GM18873 (cell line): ENCODE measurements at regions not wholly inside any gene's neighbourhood (a gene's known extent, or its start where the extent isn't known, plus 50 kb on each side); places are given as distances from the start of the nearest gene placed in this dataset.

Experiments used
- ATAC-seq: cut with Tn5 transposase; IDR thresholded peaks from one replicate; pipeline ENCODE4 v1.9.1; 2021; ENCODE audit warnings: mild to moderate bottlenecking, moderate library complexity, moderate number of reproducible peaks; ENCODE audit not compliant: unreplicated experiment, low FRiP score

DNA sequence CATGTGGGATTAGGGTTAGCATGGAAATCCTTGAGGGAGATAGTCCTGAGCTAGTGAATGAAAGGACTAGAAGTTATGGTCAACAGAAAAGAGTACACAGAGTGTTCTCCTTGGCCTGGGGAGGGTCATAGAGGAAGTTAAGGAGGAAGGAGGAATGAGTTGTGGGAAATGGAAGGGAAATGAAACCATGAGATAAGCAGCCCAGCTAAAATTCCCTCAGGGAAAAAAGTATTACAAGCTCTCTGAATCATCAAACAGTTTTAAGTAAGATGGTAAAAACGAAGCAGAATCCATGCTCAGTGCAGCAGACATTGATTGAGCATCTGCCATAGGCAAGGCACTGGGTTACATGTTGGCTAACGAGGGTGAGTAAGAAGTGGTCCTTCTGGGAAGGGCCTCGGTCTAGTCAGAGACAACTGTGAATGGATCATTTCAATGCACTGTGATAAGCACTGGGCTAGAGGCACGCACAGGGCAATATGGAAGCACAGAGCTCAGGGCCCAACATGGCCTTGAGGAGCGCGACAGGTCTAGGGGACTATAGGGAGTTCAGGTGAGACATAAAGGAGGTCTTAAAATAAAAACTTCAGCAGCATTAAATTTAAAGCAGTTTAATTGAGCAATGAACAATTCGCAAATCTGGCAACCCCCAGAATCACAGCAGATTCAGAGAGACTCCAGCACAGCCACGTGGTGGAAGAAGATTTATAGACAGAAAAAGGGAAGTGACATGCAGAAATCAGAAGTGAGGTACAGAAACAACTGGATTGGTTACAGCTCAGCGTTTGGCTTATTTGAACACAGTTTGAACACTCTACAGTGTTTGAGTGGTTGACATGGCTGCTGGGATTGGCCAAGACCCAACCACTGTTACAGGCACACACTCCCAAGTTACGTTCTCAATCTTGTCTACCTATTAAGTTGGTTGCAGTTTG lies 219.5 kb downstream of the HLX start:
- no peak for ATAC-seq

DNA sequence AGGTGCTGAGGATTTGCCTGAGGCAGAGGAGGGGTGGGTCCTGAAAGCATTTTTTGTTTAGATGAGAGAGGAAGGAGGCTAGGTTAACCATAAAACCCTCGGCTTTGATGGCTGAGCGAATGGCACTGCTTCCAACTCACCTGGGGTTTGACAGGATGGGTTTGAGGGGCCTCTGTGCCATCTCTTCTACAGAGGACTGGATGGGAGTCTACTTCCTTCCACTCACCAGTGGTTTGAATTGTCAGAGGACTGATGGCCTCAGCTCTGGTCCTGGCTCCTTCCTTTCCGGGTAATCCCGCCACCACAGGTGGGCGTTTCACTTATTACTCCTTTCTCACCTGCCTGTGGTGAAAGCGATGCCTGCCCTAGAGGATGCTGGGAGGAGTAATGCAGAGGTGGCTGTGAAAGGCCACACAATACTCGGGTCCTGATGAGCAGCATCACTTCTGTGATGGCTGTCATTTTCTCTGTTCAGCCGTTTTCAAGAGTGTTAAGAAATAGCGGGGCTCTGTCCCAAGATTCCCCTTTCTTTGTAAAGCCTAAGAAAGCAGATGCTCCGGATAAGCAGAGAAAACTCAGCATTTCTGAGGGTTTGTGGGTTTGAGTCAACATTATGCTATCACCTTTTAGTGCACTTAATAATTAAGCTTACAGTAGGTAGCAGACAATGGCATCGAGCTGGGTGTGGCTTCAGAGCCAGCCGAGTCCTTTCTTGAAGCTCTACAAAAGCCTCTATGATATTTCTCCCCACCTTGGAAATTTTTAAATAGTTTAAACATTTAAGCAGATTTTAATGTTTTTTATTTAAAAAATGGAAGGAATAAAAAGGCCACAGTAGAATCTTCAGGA lies 220.7 kb downstream of the HLX start:
- ATAC-seq: no peak

DNA sequence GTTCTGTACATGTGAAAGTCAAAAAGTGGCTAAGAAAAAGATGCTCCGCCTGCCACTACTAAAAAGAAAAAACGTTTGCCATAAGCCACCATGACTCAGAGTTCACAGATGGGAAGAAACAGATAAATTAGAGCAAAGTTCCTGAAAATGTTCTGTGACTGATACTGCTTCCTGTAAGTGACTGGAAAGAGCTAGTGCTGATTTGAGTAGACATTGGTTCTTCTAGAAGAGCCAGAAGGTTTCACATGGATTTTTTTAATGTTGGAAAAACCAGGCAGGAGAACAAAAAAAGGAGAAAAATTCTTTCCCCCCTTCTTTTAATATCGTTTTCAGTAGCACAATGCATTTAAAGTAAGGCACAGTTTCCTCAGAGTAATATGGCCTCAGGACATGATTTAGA lies 221.4 kb downstream of the HLX start:
- no peak for ATAC-seq

DNA sequence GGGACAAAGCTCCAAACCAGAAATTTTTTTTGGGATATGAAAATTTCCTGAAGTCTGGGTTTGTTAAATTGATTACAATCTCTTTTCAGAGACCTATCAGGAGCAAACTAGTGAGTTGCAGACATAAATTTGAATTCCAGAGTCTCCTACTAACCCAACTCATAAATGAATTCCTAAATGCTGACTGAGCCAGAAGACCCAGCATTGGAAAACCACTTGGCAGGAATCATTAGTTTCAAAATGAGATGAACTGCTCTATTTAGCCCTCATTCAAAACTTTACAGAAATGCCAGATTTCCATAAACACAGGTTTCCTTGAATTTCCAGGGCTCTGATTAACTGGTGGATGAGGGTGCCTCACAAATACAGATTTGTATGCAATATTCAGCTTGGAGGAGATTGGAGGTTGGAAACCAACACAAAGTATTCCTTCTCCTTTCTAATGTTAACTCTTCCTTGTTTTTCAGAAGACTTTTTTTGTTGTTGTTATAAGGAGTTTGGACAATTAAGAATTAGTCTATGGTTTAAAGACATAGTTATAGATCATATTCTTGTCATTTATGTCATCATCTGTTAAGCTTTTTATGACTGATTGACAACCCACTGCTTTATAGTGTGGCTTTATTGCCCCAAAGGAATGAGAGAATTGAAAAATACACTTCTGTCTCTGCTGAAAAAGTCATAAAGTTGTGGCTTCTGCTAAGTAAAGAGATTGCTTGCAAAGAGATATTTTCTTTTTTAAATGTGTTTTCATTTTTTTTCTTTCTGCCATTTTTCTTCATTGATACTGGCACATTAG lies 222.8 kb downstream of the HLX start:
- no peak for ATAC-seq

DNA sequence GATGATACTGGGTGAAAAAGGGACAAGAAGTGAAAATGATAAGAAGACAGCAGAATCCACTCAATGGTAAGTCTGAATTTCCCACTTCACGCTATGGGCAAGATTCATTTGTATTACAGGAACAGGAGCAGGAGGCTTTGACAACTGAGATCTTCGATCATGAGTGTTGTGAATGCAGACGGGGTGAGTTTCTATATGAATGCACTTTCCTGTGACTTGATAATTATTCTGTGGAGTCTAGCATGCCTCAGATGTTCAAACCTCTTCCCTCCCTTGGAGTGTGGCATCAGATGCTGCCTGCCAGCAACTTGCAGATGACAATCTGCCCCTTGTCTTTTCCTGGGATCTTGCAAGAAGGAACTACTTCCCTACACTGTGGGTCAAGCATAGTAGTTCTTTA lies 225.4 kb downstream of the HLX start:
- ATAC-seq: no peak

DNA sequence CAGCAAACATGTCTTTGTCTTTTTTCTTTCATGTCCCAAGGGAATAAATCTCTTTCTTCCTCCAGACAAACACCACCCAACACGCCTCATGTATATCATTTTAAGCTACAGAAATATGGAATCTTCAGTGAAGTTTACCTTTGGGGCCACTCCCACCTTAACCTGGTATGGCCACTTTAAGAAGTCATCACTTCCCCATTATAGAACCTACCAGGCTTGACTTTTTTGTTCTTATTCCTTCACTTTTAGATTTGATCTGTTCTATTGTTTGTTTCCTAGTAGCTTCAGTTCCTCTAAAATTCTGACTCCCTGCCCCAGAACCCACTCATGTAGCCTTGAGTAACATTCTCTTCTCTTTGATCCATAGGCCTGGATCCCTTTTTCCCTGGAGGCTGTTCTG lies 226.3 kb downstream of the HLX start:
- ATAC-seq: no peak

DNA sequence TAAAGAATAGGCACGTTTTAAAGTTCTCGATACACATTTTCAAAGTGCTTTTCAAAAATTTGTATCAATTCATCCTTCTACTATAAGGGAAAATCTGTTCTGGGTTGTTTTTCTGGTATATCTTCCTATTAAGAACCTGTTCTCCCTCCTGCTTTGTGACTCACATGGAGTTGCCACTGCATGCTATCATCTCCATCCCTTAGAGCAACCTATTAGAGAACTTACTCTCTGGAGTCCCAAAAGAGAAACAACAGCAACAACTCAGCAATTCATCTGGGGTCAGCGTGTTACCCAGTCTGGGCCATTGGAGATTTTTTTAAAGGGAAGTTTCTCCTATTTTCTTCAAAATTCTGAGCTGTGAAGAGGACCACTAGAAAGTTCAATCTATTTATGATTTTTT lies 227.4 kb downstream of the HLX start:
- ATAC-seq: no peak

DNA sequence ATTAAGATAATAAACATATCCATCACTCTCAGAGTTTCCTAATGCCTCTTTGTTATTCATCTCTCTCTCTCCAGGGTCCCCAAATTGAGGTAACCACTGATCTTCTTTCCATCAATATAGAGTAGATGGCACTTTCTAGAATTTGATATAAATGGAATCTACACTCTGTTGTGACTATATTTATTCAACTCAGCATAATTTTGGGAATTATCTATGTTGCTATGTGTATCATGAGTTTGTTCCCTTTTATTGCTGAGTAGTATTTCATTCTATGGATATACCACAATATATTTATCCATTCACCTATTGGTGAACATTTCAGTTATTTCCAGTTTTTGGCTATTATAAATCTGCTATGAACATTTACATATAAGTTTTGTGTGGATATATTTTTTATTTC lies 230.7 kb downstream of the HLX start:
- no peak for ATAC-seq

DNA sequence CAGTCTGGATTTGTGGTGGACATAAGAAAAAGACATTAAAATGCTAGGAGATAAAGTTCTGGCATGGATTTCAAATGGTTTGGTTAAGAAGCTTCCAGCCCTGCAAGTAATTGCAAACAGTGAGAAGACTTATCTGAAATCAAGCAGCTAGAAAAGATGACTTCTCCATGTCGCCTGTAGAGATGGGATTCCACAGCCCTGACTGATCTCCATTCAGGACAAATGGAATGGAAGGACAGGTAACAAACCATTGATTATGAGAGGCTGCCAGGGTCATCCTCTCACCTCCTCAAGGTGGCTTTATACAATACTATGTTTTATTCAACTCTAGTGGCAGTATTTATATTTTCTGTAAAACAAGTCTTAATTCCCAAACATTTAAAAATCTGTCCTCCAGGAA lies 237.9 kb downstream of the HLX start:
- no peak for ATAC-seq

DNA sequence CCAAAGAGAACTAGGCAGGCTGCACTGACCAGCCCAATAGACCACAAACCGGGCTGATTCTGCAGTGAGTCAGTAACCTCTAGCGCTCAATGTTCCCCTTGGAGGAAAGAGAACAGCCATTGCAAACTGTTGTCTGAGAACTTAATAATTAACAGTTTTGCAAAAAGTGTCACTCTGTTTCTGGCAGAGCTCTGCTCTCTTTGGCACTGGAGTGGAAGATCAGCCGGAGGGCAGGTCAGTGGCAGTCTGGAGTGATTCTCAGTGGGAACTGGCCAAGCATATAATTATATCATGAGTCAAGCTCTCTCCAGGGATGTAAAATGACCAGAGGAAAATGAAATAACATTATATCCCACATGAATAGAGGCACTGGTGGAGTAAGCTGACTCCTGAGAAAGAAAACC lies 238.3 kb downstream of the HLX start:
- ATAC-seq: no peak

DNA sequence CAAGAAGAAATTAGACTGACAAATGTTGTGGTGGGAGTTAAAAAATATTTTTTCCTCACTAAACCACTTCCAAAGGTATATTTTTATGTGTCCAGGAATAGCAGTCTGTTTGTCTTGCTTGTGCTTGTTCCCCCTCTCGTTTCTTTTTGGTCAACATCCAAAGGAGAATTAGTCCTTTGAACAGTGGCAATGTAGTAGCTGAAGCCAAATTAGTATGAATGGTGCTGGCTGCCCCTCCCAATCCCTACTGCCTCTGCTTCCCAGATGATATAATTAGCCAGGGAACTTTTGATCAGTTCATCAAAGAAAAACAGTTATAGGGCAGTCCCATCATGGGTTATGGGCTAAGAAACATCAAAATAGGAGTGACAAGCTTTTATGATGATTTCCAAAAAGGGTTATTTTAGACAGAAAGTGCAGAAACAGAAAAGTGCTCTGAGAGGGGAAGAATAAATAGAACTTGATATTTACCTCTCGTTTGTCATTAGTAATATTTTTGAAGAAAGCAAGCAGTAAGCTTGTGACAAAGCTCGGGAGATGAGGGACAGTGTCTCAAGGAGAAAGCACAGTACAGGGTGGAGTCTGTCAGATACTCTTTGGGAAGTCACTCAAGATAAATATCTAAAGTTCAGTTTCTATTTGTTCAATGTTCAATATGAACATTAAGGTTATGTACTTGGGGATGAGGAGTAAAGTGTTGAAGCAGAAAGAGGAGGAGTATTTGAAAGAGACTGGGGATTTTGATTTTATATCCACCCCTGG lies 239.1 kb downstream of the HLX start:
- ATAC-seq: no peak

DNA sequence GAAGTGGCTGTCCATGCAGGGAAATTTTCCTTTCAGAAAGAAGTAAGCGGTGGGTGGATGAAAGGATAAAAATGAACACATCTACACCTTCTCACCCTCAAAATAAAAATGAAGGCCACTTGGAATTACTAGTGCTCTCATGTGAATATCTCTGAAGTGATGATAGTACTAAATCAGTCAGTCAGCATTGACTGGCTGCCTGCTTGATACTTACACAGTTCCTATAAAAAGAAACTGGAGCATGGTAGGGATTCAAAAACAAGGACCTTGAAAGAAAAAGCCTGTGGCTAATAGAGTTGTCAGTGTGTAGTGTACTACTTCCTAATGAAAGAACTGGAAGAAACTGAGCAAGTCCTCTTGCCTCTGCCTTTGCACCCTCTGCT lies 239.7 kb downstream of the HLX start:
- ATAC-seq: no peak

DNA sequence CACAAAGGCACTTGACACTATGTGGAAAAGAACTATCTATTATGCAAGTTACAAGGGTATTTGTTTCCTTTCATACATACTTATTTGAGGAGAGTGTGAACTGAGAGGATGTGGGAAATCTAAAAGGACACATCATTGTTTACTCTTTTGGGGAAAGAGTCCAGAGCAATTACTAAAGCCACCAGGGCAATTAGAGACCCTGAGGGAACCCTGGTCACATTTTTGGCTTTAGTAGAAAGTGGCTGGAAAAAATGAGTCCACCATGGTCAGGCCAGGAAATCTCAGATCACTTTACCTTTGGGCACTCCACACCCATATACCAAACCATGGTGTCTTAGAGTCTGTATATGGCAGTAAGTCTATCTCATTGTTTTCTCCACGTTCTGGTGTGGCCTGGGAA lies 243.3 kb downstream of the HLX start:
- no peak for ATAC-seq

DNA sequence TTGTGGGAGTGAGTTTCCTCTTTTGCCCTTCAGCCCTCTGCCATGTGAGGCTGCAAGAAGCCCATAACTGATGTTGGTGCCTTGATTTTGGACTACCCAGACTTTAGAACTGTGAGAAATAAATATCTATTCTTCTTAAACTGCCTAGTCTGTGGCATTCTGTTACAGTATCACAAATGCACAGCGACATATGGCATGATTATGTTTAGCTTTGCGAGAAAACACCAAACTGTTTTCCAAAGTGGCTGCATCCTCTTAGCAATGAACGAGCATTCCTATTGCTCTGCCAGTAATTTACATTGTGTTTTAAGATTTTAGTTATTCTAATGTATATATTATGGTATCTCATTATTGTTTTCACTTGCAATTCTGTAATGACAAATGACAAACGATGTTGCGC lies 246.7 kb downstream of the HLX start:
- no peak for ATAC-seq

DNA sequence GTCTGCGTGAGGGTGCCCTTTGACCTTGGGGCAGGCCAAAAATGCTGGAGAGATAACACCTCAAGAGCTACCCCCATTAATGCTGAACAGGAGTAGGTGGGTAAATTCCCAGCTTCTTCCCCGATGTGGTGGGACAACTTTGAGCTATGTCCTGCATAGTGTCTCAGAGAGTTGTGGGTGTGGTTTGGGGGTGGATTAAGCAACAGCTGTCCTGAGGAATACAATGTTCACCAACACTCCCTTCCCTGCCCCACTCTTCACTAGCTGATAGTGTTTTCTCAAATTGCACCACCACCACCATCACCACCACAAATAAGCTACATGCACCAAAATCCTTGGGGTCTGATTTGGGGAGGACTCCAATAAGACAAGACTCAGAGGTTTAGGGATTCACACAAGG lies 258.4 kb downstream of the HLX start:
- no peak for ATAC-seq

DNA sequence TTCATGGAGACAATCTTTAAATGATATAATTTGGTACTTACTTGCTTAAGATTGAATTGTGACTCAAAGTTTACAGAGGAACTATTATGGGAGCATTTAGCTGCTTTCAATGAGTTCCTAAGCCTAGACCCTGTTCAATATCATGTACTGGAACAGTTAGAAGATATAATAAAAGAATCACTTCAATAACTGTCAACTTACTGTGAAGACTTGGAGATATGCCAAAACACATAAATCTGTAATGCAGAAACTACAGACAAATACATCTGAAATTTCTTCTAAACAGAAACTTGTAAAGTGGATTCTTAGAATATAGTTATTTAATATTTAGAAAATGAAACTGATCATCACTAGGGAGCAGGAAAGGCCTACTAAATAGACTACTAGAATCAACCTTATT lies 259.3 kb downstream of the HLX start:
- no peak for ATAC-seq

DNA sequence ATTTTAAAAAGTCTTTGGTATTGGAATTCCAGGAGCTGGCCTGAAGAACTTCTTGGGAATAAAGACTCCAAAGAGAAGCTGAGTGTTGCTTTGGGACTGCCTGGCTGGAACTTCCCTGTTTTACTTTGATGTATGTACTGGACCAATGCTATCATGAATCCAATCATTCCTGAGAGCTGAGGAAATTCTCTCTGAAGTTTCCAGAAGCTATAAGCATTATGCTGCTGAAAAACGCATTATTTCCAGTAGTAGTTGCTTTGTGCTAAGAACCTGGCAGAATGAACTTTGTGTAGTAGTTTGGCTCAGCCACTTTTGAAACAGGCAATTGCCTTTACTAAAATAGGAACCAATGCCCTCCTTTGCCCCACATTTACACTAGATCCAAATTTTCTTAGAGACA lies 260.7 kb downstream of the HLX start:
- ATAC-seq: no peak

DNA sequence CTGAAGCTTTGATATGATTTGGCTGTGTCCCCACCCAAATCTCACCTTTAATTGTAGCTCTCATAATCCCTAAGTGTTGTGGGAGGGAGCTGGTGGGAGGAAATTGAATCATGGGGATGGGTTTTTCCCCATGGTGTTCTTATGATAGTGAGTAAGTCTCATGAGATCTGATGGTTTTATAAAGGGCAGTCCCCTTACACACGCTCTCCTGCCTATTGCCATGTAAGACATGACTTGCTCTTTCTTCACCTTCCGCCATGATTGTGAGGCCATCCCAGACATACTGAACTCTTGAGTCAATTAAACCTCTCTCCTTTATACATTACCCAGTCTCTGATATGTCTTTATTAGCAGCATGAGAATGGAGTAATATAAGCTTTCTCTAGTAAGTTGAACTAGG lies 261.9 kb downstream of the HLX start:
- no peak for ATAC-seq

DNA sequence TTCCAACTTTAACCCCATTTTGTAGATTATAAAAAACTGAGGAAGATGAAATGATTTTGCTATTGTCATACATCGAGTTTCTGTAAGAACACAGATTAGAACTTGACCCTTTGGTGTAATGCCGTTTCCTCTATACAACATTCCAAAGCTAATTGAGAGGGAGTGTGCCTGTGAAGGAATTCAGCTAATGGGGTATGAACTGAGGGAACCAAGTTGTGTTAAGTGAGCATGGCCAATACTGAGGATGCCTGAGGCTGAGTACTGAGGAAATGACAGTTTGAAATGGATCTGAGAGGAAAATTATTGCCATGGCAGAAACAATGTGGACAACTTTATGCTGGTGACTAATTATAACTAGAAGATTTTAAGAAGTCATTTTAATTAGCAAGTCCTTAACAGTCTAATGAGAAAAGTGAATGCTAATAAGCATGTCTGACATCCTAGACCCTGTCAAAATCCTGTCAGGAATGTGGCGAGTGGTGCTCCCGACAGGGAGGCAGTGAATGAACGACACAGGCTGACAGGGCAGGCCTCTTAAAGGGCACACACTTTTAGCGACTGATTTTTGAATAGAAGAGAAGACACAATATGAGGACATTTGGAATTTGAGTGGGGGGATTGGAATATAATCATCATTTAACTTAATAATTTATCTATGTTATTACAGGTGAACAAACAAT lies 262.5 kb downstream of the HLX start:
- ATAC-seq: no peak

DNA sequence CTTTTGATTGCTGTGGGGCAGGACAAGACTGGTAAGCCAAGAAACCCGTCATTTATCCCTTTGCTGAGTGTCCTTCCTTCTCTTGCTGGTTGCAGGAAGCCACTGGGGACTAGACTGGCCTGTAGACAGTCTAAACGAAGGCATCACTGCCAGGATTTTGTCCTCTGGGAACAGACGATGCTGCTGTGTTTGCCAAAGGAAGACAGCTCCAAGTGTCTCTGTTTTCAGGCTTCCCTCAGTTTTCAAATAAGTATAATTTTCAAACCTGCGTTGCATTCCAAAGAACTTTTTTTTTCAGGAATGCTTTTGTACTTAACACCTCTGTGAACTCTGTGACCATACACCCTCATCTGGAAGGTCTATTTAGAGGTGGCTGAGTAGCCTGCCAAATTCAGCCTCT lies 269.4 kb downstream of the HLX start:
- no peak for ATAC-seq
